Activated T-helper 2 cell treated with anti-CD3 and anti-CD28 coated beads, Interferon-gamma antibody, Interleukin-2, Interleukin-4, amounts not matched to agents 10 μg/mL and 5 μg/mL and 100 μg/mL, durations not matched to agents 14 hours and 24 hours and 36 hours (primary cell): ENCODE measurements at regions not wholly inside any gene's neighbourhood (a gene's known extent, or its start where the extent isn't known, plus 50 kb on each side); places are given as distances from the start of the nearest gene placed in this dataset.

Source experiments
- DNase-seq: peaks from one replicate; pipeline ENCODE4 v3.0.0; 2021; ENCODE audit warnings: low spot score
- H3K27ac Mint-ChIP-seq: one replicate; pipeline ENCODE4 v1.8.0; 2021; ENCODE audit warnings: mixed read lengths
- H3K27me3 Mint-ChIP-seq: one replicate; pipeline ENCODE4 v1.8.0; 2021; ENCODE audit warnings: low read depth, mixed read lengths
- H3K36me3 Mint-ChIP-seq: one replicate; pipeline ENCODE4 v1.8.0; 2021; ENCODE audit warnings: low read depth, mixed read lengths
- H3K4me1 Mint-ChIP-seq: one replicate; pipeline ENCODE4 v1.8.0; 2021; ENCODE audit warnings: low read depth, mixed read lengths
- H3K4me3 Mint-ChIP-seq: one replicate; pipeline ENCODE4 v1.8.0; 2021; ENCODE audit warnings: low read depth, mild to moderate bottlenecking, moderate library complexity, mixed read lengths
- H3K9me3 Mint-ChIP-seq: one replicate; pipeline ENCODE4 v1.8.0; 2021; ENCODE audit warnings: mixed read lengths
- intact Hi-C: fragments of 100-400 bp; cut with micrococcal nuclease; formaldehyde crosslinking; loops from one replicate; pipeline ENCODE4 v1.15.1; 2023

DNA sequence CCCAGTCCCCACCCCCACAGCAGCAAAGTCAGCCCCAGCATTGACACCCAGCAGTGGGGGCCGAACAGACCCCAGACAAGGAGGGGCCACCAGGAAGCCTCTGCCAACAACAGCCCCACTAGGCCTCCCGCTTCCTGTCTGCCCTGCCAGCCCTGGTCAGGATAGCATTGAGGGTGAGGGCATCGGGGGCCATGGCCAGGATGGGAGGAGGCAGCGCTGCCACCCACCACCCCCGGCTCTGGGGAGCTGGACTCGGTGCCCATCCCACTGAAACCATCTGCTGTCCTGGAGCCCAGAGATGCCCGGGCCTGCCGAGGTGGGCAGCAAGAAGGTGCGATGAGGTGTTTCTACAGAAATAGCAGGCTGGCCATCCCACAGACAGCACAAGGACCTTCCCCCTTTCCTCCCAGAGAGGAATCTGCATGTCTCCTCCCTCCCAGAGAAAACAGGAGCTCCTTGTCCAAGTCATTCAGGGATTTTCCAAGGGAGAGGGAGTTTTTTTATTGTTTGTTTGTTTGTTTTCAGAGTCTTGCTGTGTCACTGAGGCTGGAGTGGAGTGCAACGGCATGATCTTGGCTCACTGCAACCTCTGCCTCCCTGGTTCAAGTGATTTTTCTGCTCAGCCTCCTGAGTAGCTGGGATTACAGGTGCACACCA, 62.1 kb upstream of the BHLHE23 start:
- no peak overlapping the region for H3K27ac Mint-ChIP-seq
- peaks cover 18% of the 10 kb centered on the region for H3K27me3 Mint-ChIP-seq
- intact Hi-C loops, result no loop called here
- no peaks in the 10 kb centered on the region for H3K36me3 Mint-ChIP-seq
- no peak for DNase-seq
- no peaks in the 10 kb centered on the region for H3K4me1 Mint-ChIP-seq
- no peaks in the 10 kb centered on the region for H3K9me3 Mint-ChIP-seq
- H3K4me3 Mint-ChIP-seq, result no peak overlapping the region

DNA sequence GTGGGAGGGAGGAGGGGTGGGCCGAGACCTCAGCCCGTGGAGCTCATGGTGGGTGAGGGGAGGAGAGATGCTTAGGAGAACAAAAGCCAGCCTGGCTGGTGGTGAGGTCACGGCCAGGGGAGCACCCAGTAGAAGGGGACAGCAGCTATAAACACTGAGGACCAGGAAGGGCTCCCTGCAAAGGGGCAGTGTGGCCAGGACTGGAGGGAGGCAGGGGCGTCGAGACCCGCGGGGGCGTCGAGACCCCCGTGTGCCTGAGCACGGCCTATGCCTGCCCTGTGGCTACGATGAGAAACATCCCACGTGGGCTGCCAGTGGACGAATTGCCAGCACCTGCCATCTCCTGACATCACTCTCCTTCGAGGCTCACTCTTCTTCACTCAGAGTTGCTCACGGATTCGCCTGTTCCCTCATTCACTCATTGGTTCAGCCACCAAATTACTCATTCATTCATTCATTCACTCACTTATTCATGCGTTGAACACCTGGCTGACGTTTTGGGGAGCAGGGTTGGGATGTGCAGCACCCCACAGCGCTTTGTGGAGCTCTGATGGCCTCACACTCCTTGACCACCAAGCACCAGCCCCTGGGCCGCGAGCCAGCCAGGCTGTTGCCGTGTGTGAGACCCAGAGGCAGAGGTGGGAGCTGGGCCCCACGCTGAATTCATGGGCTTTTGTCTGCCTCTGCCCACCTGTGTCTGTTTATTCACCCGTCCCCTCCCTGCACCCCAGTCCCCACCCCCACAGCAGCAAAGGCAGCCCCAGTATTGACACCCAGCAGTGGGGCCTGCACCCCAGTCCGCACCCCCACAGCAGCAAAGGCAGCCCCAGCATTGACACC, 61.2 kb upstream of the BHLHE23 start:
- no peaks in the 10 kb centered on the region for H3K36me3 Mint-ChIP-seq
- peaks cover 16% of the 10 kb centered on the region for H3K27me3 Mint-ChIP-seq
- no peaks in the 10 kb centered on the region for H3K9me3 Mint-ChIP-seq
- DNase-seq, result no peak
- no peak overlapping the region for H3K27ac Mint-ChIP-seq
- H3K4me1 Mint-ChIP-seq, result no peaks in the 10 kb centered on the region
- no peak overlapping the region for H3K4me3 Mint-ChIP-seq
- intact Hi-C loops, result no loop called here

DNA sequence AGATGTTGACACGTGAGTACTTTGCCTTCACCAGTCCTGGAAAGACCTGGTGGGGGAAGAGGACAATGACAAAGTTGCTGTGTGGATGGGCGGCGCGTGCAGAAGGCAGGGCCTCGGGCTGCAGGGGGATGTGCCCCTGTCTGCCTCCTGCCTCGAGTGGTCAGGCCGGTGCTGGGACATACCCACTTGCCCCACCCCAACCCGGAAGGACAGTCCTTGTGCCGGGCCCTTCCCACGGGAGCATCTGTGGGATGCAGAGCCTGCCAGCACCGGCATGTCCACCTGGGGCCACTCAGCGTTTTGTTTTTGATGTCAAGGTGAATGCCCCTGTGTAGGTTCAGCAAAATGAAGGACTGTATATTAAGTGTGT, 60.5 kb upstream of the BHLHE23 start:
- DNase-seq, result no peak
- intact Hi-C loops, result no loop called here
- no peak overlapping the region for H3K27ac Mint-ChIP-seq
- H3K9me3 Mint-ChIP-seq, result no peaks in the 10 kb centered on the region
- H3K4me1 Mint-ChIP-seq, result no peaks in the 10 kb centered on the region
- no peak overlapping the region for H3K4me3 Mint-ChIP-seq
- H3K36me3 Mint-ChIP-seq, result no peaks in the 10 kb centered on the region
- H3K27me3 Mint-ChIP-seq, result peaks cover 13% of the 10 kb centered on the region

DNA sequence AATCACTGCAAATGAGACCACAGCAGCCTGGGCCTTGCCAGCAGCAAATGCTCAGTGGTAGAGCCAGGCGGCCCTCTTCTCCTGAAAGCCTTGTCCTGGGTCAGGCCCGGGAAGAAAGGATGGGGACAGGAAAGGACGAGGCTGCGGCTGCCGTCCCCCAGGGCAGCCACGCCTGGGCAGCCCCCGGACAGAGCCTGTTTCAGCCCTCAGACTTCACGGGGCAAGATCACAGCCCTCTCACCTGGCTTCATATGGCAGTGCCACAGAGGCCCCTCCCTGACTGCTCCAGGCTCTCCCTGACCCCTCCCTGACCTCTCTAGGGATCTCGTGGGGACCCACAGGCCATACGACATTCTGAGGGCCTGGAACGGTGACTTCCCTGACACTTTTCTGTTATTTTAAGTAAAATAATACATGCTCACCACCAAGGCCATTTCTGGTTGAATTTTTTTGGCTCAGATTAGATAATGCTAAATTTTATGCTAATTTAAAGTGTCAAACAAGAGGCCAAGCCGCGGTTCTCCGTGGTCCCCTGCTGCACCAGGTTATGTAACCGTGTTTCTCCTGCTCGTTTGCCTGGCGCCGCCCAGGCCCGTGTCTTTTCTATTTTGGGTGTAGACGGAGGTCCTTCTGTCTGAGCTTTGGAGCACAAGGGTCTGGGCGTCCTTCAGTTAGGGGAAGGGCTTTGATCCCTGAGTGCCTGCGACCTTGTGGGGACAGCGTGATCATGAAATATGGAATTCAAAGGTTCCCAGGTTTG, 59.9 kb upstream of the BHLHE23 start:
- no peak overlapping the region for H3K27ac Mint-ChIP-seq
- intact Hi-C loops, result no loop called here
- H3K9me3 Mint-ChIP-seq, result no peaks in the 10 kb centered on the region
- no peaks in the 10 kb centered on the region for H3K36me3 Mint-ChIP-seq
- H3K27me3 Mint-ChIP-seq, result peaks cover 12% of the 10 kb centered on the region
- no peaks in the 10 kb centered on the region for H3K4me1 Mint-ChIP-seq
- no peak for DNase-seq
- H3K4me3 Mint-ChIP-seq, result no peak overlapping the region

DNA sequence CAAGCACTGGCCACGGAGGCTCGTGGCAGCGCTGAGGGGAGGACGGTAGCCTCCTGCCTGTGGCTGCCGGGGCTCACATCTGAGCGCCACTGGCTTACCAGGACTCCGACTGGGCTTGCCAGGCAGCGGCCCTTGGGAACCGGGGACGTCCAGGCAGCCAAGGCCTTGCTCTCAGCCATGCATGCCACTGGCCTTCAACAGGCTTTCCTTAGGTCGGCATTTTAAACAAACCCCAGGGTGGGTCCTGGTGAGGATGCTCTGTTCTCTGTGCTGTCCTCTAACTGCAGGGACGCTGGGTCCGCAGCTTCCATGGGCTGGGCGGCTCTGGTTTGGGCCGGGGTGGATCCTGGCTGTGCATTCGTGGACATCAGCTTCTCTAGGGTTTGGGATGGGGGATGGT, 59.1 kb upstream of the BHLHE23 start:
- H3K27ac Mint-ChIP-seq, result no peak overlapping the region
- H3K9me3 Mint-ChIP-seq, result peaks cover 6% of the 10 kb centered on the region
- no peak overlapping the region for H3K4me3 Mint-ChIP-seq
- intact Hi-C loops, result no loop called here
- peaks cover 5% of the 10 kb centered on the region for H3K27me3 Mint-ChIP-seq
- H3K36me3 Mint-ChIP-seq, result no peaks in the 10 kb centered on the region
- DNase-seq, result no peak
- H3K4me1 Mint-ChIP-seq, result no peaks in the 10 kb centered on the region

DNA sequence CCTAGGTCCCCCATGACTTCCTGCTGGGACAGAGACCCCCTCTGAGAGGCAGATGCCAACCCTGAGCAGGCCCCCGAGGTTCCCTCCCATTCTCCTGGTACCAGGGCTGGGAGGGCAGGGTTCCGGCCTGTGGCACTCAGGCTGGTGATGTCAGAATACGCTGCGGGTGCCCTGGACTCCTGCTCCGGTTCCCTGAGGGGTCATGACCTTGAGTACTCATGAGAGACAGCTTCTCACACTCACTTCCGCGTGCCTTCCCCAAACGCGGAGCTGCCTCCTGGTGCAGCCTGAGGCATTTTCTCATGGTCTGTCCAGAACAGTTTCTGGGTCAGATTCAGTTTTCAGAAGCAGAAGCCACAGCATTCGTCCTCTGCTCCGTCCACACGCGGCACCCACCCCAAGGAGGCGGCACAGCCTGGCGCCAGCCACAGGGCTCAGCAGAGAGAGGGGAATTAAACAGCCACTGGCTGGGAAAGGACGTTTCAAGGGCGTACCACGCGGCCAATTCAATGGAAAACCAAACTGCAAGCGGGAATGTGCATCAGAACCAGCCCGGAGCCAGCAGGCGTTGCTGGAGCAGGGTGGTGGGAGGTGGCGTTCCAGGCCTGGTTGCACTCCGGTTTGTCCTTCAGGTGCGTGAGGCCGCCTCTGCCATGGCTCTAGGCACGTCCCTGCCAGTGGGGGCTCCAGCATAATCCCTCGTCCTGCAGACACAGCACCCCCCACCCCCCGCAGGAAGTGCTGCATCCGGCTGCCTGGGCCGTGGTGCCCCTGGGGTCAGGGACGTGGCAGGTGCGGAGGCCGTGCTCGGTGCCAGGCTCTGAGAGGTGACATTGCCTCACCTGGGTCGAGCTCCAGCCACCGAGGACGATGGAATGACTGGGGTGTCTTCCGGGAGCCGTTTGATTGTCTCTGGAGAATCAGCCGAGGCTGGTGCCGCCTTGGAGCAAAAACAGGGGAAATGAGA, 58.3 kb upstream of the BHLHE23 start:
- H3K9me3 Mint-ChIP-seq, result peaks cover 6% of the 10 kb centered on the region
- no peak for DNase-seq
- no peak overlapping the region for H3K4me3 Mint-ChIP-seq
- H3K27ac Mint-ChIP-seq, result no peak overlapping the region
- H3K27me3 Mint-ChIP-seq, result no peaks in the 10 kb centered on the region
- intact Hi-C loops, result no loop called here
- no peaks in the 10 kb centered on the region for H3K4me1 Mint-ChIP-seq
- H3K36me3 Mint-ChIP-seq, result no peaks in the 10 kb centered on the region

DNA sequence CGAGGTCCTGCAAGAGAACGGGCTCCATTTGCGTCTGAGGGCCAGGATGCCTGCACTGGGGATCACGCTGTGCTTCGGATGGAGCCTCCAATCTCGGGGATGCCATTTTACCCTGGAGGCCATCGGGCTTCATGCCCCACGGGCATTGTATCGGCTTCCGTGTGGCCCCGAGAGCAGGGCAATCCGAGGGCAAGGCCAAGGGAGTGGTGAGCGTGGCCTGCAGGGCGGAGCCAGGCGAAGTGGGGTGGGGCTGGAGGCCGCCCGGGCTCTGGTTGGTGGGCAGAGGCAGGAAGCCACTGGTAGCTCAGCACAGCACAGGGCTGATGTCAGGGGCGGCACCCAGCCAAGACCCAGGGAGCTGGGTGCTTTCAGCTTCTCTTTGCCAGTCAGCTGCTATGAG, 57.5 kb upstream of the BHLHE23 start:
- intact Hi-C loops, result no loop called here
- Mint-ChIP-seq H3K4me1 (no peaks in the 10 kb centered on the region), H3K27me3 (no peaks in the 10 kb centered on the region), H3K36me3 (no peaks in the 10 kb centered on the region), H3K9me3 (peaks cover 6% of the 10 kb centered on the region), H3K27ac (no peak overlapping the region), H3K4me3 (no peak overlapping the region)
- no peak for DNase-seq

DNA sequence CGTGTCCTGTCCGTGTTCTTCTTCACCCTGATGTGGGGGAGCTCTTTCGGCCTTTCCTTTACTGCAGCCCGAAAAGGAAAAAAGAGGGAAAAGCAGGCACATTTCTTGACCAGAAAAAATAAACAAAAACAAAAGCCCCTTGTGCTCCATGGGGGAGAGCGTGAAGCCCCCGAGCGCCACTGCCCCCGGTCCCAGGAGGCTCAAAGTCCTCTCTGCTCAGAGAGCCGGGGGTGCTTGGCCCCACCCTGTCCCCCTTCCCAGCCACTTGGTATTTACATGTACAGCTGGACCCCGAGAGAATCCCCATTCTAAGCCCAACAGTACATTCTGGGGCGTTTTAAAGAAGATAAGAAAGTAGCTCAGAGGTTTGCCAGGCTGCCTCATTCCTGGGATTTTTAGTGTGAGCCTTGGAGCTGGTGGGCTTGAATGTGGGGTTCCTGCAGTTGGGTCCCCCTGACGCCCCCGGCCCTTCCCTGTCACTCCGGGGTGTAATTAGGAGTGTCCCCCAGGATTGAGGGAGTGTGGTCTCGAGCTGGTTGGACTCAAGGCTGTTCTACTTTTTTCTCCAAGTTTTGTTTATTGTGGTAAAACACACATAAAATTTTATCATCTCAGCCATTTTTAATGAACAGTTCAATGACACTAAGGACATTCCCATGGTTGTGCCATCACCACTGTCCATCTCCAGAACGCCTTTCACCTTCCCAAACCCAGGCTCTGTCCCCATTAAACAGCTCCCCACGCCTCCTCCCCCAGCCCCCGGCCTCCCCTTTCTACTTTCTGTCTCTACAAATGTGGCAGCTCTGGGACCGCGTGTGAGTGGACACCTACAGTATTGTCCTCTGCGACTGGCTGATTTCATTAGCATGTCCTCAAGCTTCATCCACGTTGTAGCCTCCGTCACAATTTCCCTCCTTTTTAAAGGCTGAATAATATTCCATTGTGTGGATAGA, 55.7 kb upstream of the BHLHE23 start:
- no peaks in the 10 kb centered on the region for H3K36me3 Mint-ChIP-seq
- no peak overlapping the region for H3K27ac Mint-ChIP-seq
- H3K4me3 Mint-ChIP-seq, result no peak overlapping the region
- H3K4me1 Mint-ChIP-seq, result no peaks in the 10 kb centered on the region
- no peaks in the 10 kb centered on the region for H3K27me3 Mint-ChIP-seq
- intact Hi-C loops, result no loop called here
- DNase-seq, result no peak
- peaks cover 6% of the 10 kb centered on the region for H3K9me3 Mint-ChIP-seq

DNA sequence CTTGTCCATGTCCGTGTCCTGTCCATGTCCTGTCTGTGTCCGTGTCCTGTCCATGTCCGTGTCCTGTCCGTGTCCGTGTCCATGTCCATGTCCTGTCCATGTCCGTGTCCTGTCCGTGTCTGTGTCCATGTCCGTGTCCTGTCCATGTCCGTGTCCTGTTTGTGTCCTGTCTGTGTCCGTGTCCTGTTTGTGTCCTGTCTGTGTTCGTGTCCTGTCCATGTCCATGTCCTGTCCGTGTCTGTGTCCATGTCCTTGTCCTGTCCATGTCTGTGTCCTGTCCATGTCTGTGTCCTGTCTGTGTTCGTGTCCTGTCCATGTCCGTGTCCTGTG, 55.0 kb upstream of the BHLHE23 start:
- no peaks in the 10 kb centered on the region for H3K36me3 Mint-ChIP-seq
- intact Hi-C loops, result no loop called here
- no peak overlapping the region for H3K4me3 Mint-ChIP-seq
- H3K4me1 Mint-ChIP-seq, result no peaks in the 10 kb centered on the region
- DNase-seq, result no peak
- no peak overlapping the region for H3K27ac Mint-ChIP-seq
- no peaks in the 10 kb centered on the region for H3K27me3 Mint-ChIP-seq
- peaks cover 6% of the 10 kb centered on the region for H3K9me3 Mint-ChIP-seq

DNA sequence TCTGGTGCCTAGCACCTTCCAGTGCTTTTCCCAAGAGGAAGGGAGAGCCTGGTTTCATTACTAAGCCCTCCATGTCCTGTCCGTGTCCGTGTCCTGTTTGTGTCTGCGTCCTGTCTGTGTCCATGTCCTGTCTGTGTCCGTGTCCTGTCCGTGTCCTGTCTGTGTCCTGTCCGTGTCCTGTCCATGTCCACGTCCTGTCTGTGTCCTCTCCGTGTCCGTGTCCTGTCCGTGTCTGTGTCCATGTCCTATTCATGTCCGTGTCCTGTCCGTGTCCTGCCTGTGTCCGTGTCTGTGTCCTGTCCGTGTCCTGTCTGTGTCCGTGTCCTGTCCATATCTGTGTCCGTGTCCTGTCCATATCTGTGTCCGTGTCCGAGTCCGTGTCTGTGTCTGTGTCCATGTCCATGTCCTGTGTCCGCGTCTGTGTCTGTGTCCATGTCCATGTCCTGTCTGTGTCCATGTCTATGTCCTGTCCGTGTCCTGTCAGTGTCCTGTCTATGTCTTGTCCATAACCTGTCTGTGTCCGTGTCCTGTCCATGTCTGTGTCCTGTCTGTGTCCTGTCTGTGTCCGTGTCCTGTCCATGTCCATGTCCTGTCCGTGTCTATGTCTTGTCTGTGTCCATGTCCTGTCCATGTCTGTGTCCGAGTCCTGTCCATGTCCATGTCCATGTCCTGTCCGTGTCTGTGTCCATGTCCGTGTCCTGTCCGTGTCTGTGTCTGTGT, 54.4 kb upstream of the BHLHE23 start:
- H3K27ac Mint-ChIP-seq, result no peak overlapping the region
- DNase-seq, result no peak
- no peaks in the 10 kb centered on the region for H3K4me1 Mint-ChIP-seq
- H3K9me3 Mint-ChIP-seq, result peaks cover 6% of the 10 kb centered on the region
- no peaks in the 10 kb centered on the region for H3K36me3 Mint-ChIP-seq
- intact Hi-C loops, result no loop called here
- H3K4me3 Mint-ChIP-seq, result no peak overlapping the region
- no peaks in the 10 kb centered on the region for H3K27me3 Mint-ChIP-seq
